CD4-positive, alpha-beta T cell (primary cell): ENCODE measurements at regions not wholly inside any gene's neighbourhood (a gene's known extent, or its start where the extent isn't known, plus 50 kb on each side); places are given as distances from the start of the nearest gene placed in this dataset.

Experiments
- ATAC-seq: fragments of 200-7000 bp; cut with Tn5 transposase; one replicate; pipeline ENCODE4 v1.10.0; 2022; ENCODE audit warnings: mild to moderate bottlenecking; ENCODE audit not compliant: poor library complexity
- CTCF ChIA-PET: fragments of 350-600 bp; sonication (Branson Sonifier 250); formaldehyde crosslinking; loops from one replicate; lab custom pipeline; 2021; ENCODE audit warnings: antibody characterized with exemption, inconsistent platforms; lab: Charles Lee
- POLR2A ChIA-PET: fragments of 350-600 bp; sonication (Branson Sonifier 250); formaldehyde crosslinking; loops from one replicate; lab custom pipeline; 2021; ENCODE audit warnings: antibody characterized with exemption, inconsistent platforms; lab: Charles Lee
- DNase-seq, 14 experiments: peaks; one replicate each; pipeline ENCODE4 v3.0.0-alpha.2; 2013 to 2020; ENCODE audit warnings: mixed read lengths in 2 of 14
- H3K27ac ChIP-seq, 2 donors: one replicate each; pipeline versions ENCODE4 v1.5.1 to v1.7.0; 2013; ENCODE audit warnings: low read length in 2 of 2, low read depth in 1 of 2, mild to moderate bottlenecking in 1 of 2
- H3K27me3 ChIP-seq, 2 experiments: 1 replicate in 1 of 2; 2 replicates in 1 of 2; pipeline versions ENCODE4 v1.6.1 to v1.7.0; 2013; ENCODE audit warnings: low read length in 2 of 2, control low read depth in 1 of 2, mild to moderate bottlenecking in 1 of 2, moderate library complexity in 1 of 2; ENCODE audit not compliant: insufficient read depth in 2 of 2, control insufficient read depth in 1 of 2
- H3K36me3 ChIP-seq: one replicate; pipeline ENCODE4 v1.6.1; 2013; ENCODE audit warnings: low read length, control low read depth; ENCODE audit not compliant: insufficient read depth
- H3K4me1 ChIP-seq: one replicate; pipeline ENCODE4 v1.6.1; 2013; ENCODE audit warnings: low read length, control low read depth; ENCODE audit not compliant: insufficient read depth
- H3K4me3 ChIP-seq: one replicate; pipeline ENCODE4 v1.5.1; 2013; ENCODE audit warnings: mild to moderate bottlenecking, low read length, moderate library complexity
- H3K9me3 ChIP-seq, 2 experiments: 1 replicate in 1 of 2; 2 replicates in 1 of 2; pipeline versions ENCODE4 v1.6.1 to v1.7.0; 2013; ENCODE audit warnings: low read length in 2 of 2, mild to moderate bottlenecking in 2 of 2, control low read depth in 1 of 2, moderate library complexity in 1 of 2; ENCODE audit not compliant: control insufficient read depth in 1 of 2, insufficient read depth in 1 of 2
- H3K27ac Mint-ChIP-seq: one replicate; pipeline ENCODE4 v1.8.0; 2020; ENCODE audit warnings: mixed read lengths
- H3K27me3 Mint-ChIP-seq: one replicate; pipeline ENCODE4 v1.8.0; 2021; ENCODE audit warnings: mixed read lengths
- H3K36me3 Mint-ChIP-seq: one replicate; pipeline ENCODE4 v1.8.0; 2021; ENCODE audit warnings: low read depth, mixed read lengths
- H3K4me1 Mint-ChIP-seq: one replicate; pipeline ENCODE4 v1.8.0; 2021; ENCODE audit warnings: low read depth, mixed read lengths
- H3K4me3 Mint-ChIP-seq: one replicate; pipeline ENCODE4 v1.8.0; 2020; ENCODE audit warnings: mild to moderate bottlenecking, mixed read lengths
- H3K9me3 Mint-ChIP-seq: one replicate; pipeline ENCODE4 v1.8.0; 2020; ENCODE audit warnings: mixed read lengths
- intact Hi-C, 2 experiments: fragments of 100-400 bp; cut with DNase I in 1 of 2; cut with micrococcal nuclease in 1 of 2; formaldehyde crosslinking; loops; one replicate each; pipeline versions ENCODE4 v1.15.1 to v1.9.0; 2023 to 2025; cut with DNase I, micrococcal nuclease
- TF ChIP-seq, protein P1 (sequence below): fragments of 200-600 bp; IDR thresholded peaks from one replicate; pipeline ENCODE4 v1.8.0; 2022; ENCODE audit warnings: antibody characterized with exemption, mild to moderate bottlenecking

- CTCF ChIA-PET, result no interaction called here
- no peaks in the 10 kb centered on the region for H3K36me3 ChIP-seq
- H3K4me3 ChIP-seq, result no peak overlapping the region
- intact Hi-C loops, result no loop called here
- H3K27me3 ChIP-seq, result no peaks in the 10 kb centered on the region
- H3K9me3 Mint-ChIP-seq, result no peaks in the 10 kb centered on the region
- no peaks in the 10 kb centered on the region for H3K9me3 ChIP-seq
- H3K4me1 ChIP-seq, result no peaks in the 10 kb centered on the region
- TF ChIP-seq, protein P1, sequence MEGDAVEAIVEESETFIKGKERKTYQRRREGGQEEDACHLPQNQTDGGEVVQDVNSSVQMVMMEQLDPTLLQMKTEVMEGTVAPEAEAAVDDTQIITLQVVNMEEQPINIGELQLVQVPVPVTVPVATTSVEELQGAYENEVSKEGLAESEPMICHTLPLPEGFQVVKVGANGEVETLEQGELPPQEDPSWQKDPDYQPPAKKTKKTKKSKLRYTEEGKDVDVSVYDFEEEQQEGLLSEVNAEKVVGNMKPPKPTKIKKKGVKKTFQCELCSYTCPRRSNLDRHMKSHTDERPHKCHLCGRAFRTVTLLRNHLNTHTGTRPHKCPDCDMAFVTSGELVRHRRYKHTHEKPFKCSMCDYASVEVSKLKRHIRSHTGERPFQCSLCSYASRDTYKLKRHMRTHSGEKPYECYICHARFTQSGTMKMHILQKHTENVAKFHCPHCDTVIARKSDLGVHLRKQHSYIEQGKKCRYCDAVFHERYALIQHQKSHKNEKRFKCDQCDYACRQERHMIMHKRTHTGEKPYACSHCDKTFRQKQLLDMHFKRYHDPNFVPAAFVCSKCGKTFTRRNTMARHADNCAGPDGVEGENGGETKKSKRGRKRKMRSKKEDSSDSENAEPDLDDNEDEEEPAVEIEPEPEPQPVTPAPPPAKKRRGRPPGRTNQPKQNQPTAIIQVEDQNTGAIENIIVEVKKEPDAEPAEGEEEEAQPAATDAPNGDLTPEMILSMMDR, result no peak
- DNase-seq, result no peak
- H3K4me1 Mint-ChIP-seq, result no peaks in the 10 kb centered on the region
- no peaks in the 10 kb centered on the region for H3K36me3 Mint-ChIP-seq
- H3K27me3 Mint-ChIP-seq, result no peaks in the 10 kb centered on the region
- POLR2A ChIA-PET, result no interaction called here
- no peak overlapping the region for H3K27ac Mint-ChIP-seq
- no peak overlapping the region for H3K4me3 Mint-ChIP-seq
- ATAC-seq, result no peak
- H3K27ac ChIP-seq, result no peak overlapping the region
These were observed 206.1 kb downstream of the DAD1 start for GRCh38 chr14:22382955-22383354.

DNA sequence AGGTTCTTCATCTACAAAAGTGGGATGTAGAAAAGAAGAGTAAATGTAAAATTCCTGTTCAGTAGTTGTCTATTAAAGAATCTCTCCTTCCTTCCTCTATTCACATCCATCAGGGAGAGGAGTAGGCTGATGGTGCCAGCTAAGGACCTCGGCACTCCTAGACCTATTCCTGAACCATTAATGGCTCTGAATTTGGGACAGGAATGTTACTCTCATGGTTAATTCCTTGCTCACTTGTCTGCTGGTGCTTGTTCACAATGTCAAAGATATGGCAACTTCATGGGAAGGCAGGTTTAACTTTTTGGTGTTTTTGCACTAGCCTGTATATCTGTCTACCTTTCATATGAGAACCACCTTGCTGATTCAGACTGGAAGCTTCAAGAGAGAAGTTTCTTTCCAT lies 206.6 kb downstream of the DAD1 start:
- Mint-ChIP-seq H3K27ac (no peak overlapping the region), H3K36me3 (no peaks in the 10 kb centered on the region), H3K4me1 (no peaks in the 10 kb centered on the region), H3K4me3 (no peak overlapping the region), H3K9me3 (no peaks in the 10 kb centered on the region), H3K27me3 (no peaks in the 10 kb centered on the region)
- TF ChIP-seq, protein P1, result no peak
- no peaks in the 10 kb centered on the region for H3K4me1 ChIP-seq
- H3K36me3 ChIP-seq, result no peaks in the 10 kb centered on the region
- intact Hi-C loops, result no loop called here
- no peak overlapping the region for H3K4me3 ChIP-seq
- DNase-seq, result no peak
- no peak overlapping the region for H3K27ac ChIP-seq
- ChIA-PET CTCF (no interaction called here), POLR2A (no interaction called here)
- ATAC-seq, result no peak
- no peaks in the 10 kb centered on the region for H3K9me3 ChIP-seq
- H3K27me3 ChIP-seq, result no peaks in the 10 kb centered on the region

DNA sequence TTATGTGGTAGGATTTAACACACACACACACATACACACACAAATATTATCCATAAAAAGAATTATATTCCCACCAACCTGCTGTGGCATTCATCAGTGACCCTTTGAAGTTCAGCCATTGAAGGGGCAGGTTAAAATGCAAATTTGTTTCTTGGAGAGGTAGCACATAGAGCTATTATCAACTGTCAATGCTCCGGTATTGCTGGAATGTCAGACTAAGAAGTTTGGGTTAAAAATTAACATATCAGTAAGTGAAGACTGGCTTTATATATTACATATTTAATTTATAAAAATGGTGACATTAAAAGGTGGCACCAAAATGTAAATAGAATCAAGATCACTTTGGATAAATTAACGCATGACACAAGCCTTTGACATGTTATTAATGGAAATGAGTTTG lies 207.3 kb downstream of the DAD1 start:
- Histone ChIP-seq H3K4me3 (no peak overlapping the region), H3K4me1 (no peaks in the 10 kb centered on the region), H3K9me3 (no peaks in the 10 kb centered on the region), H3K27me3 (no peaks in the 10 kb centered on the region), H3K36me3 (no peaks in the 10 kb centered on the region), H3K27ac (no peak overlapping the region)
- no peaks in the 10 kb centered on the region for H3K4me1 Mint-ChIP-seq
- DNase-seq (no peak), ATAC-seq (no peak)
- TF ChIP-seq, protein P1, result no peak
- ChIA-PET CTCF (no interaction called here), POLR2A (no interaction called here)
- no peak overlapping the region for H3K4me3 Mint-ChIP-seq
- intact Hi-C loops, result no loop called here
- no peak overlapping the region for H3K27ac Mint-ChIP-seq
- no peaks in the 10 kb centered on the region for H3K9me3 Mint-ChIP-seq
- H3K36me3 Mint-ChIP-seq, result no peaks in the 10 kb centered on the region
- no peaks in the 10 kb centered on the region for H3K27me3 Mint-ChIP-seq
